ENCODE measurements at regions not wholly inside any gene's neighbourhood (a gene's known extent, or its start where the extent isn't known, plus 50 kb on each side); places are given as distances from the start of the nearest gene placed in this dataset.

DNA sequence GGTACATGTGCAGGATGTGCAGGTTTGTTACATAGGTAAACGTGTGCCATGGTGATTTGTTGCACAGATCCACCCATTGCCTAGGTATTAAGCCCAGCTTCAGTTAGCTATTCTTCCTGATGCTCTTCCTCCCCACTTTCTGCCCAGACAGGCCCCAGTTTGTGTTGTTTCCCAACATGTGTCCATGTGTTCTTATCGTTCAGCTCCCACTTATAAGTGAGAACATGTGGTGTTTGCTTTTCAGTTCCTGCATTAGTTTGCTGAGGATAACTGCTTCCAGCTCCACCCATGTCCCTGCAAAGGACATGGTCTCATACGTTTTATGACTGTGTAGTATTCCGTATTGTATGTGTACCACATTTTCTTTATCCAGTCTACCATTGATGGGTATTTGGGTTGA lies 251.7 kb upstream of the NOVA1 start:
- intact Hi-C loops (cut with DNase I), result no loop called here
- no peak for TF ChIP-seq POLR2A (IDR thresholded peaks at IDR 0.05)
- TF ChIP-seq, protein P1, sequence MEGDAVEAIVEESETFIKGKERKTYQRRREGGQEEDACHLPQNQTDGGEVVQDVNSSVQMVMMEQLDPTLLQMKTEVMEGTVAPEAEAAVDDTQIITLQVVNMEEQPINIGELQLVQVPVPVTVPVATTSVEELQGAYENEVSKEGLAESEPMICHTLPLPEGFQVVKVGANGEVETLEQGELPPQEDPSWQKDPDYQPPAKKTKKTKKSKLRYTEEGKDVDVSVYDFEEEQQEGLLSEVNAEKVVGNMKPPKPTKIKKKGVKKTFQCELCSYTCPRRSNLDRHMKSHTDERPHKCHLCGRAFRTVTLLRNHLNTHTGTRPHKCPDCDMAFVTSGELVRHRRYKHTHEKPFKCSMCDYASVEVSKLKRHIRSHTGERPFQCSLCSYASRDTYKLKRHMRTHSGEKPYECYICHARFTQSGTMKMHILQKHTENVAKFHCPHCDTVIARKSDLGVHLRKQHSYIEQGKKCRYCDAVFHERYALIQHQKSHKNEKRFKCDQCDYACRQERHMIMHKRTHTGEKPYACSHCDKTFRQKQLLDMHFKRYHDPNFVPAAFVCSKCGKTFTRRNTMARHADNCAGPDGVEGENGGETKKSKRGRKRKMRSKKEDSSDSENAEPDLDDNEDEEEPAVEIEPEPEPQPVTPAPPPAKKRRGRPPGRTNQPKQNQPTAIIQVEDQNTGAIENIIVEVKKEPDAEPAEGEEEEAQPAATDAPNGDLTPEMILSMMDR (IDR thresholded peaks at IDR 0.05), result no peak
- H3K36me3 ChIP-seq, result no peaks in the 10 kb centered on the region
- H3K9me3 ChIP-seq, result peaks cover 0 to 6% (median 0%) of the 10 kb centered on the region in 12 donors
- ATAC-seq (no peak), DNase-seq (no peak)
- no peak overlapping the region for H3K4me3 ChIP-seq
- no peaks in the 10 kb centered on the region for H3K27me3 ChIP-seq
- 63 to 77% (median 70%) methylated on average over 4 of the region's 4 CpGs for WGBS, 4 donors
- no peak overlapping the region for H3K27ac ChIP-seq
- no peaks in the 10 kb centered on the region for H3K4me1 ChIP-seq

DNA sequence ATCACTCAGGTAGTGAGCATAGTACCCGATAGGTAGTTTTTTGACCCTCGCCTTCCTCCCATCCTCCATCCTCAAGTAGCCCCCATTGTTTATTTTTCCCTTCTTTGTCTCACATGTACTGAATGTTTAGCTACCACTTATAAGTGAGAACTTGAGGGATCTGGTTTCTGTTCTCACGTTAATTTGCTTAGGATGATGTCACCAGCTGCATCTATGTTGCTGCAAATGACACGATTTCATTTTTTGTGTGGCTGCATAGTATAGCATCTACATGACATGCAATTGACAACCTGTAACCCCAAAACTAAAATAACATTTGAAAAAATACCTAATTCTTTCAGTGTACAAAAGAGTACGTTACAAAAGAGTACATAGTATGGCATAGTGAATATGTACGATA lies 254.0 kb upstream of the NOVA1 start:
- Histone ChIP-seq H3K4me1 (peaks cover 0 to 12% (median 0%) of the 10 kb centered on the region in 12 donors), H3K27me3 (no peaks in the 10 kb centered on the region), H3K36me3 (no peaks in the 10 kb centered on the region), H3K4me3 (no peak overlapping the region), H3K27ac (no peak overlapping the region), H3K9me3 (peaks cover 0 to 6% (median 0%) of the 10 kb centered on the region in 12 donors)
- intact Hi-C loops (cut with DNase I), result no loop called here
- ATAC-seq (no peak), DNase-seq (no peak)
- WGBS, 4 donors, result 85 to 90% (median 88%) methylated on average over 6 of the region's 6 CpGs
- TF ChIP-seq, protein P1 (IDR thresholded peaks at IDR 0.05), result no peak
- no peak for TF ChIP-seq POLR2A (IDR thresholded peaks at IDR 0.05)

DNA sequence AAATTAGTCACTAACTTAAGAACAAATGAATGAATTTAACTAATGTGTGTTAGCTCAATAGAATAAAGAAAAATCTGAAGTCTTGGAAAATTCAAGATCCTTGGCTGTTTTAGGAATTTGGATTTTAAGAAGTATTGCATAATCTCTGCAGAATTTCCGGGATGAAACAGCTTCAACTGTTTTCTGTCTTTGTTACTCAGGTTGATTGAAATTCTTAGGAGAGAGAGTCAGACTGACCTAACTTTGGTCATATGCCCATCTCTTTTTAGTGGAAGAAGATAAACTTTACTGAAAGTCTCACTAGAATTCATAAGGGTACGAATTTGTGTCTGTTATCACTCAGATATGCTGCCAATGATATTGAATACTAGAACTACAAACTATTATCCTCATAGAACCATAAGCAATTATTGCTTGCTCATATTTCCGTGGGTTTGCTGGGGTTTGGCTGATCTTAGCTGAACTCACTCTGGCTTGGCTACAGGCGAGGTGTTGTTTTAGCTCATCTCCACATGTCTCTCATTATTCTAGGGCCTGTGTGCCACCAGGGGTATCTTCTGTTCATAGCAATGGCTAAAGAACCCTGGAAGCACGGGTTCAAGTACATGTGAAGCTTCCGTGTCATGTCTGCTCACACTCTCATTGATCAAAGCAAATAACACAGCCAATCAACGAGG lies 257.4 kb upstream of the NOVA1 start:
- TF ChIP-seq, protein P1 (IDR thresholded peaks at IDR 0.05), result no peak
- TF ChIP-seq POLR2A (IDR thresholded peaks at IDR 0.05), result no peak
- H3K9me3 ChIP-seq, result peaks cover 0 to 6% (median 0%) of the 10 kb centered on the region in 12 donors
- peak overlapping the region in 6 of 12 donors; percentile 13 to 57 (median 17) for H3K27ac ChIP-seq
- intact Hi-C loops (cut with DNase I), result no loop called here
- peak in 1 of 4 donors; percentile 41 for ATAC-seq
- H3K4me1 ChIP-seq, result peaks cover 0 to 16% (median 0%) of the 10 kb centered on the region in 12 donors
- no peaks in the 10 kb centered on the region for H3K36me3 ChIP-seq
- H3K4me3 ChIP-seq, result no peak overlapping the region
- DNase-seq, result no peak
- no peaks in the 10 kb centered on the region for H3K27me3 ChIP-seq
- 67 to 69% (median 69%) methylated on average over 7 of the region's 7 CpGs for WGBS, 4 donors

GRCh38 chr14:26856876-26857518 lies 259.2 kb upstream of the NOVA1 start:
- no peak overlapping the region for H3K4me3 ChIP-seq
- ATAC-seq (peak; percentile 59 to 85 (median 70)), DNase-seq (peak in 1 of 5 donors; percentile 9)
- H3K27me3 ChIP-seq, result no peaks in the 10 kb centered on the region
- H3K4me1 ChIP-seq, result peaks cover 0 to 16% (median 0%) of the 10 kb centered on the region in 12 donors
- no peak for TF ChIP-seq POLR2A (IDR thresholded peaks at IDR 0.05)
- TF ChIP-seq, protein P1 (IDR thresholded peaks at IDR 0.05), result no peak
- no peaks in the 10 kb centered on the region for H3K36me3 ChIP-seq
- peaks cover 0 to 2% (median 0%) of the 10 kb centered on the region in 12 donors for H3K9me3 ChIP-seq
- intact Hi-C loops (cut with DNase I), result no loop called here
- peak overlapping the region in 8 of 12 donors; percentile 8 to 63 (median 34) for H3K27ac ChIP-seq
- WGBS, 4 donors, result 55 to 58% (median 57%) methylated on average over 4 of the region's 4 CpGs

Data from heart left ventricle (tissue), 16 donors.